Skeletal muscle satellite cell (primary cell): ENCODE measurements at regions not wholly inside any gene's neighbourhood (a gene's known extent, or its start where the extent isn't known, plus 50 kb on each side); places are given as distances from the start of the nearest gene placed in this dataset.

Experiments
- H3K27me3 ChIP-seq: 2 replicates; pipeline ENCODE4 v1.7.0; 2013; ENCODE audit warnings: low read length; ENCODE audit not compliant: control insufficient read depth, insufficient read depth
- H3K36me3 ChIP-seq: 2 replicates; pipeline ENCODE4 v1.7.0; 2013; ENCODE audit warnings: mild to moderate bottlenecking, control low read depth, low read length; ENCODE audit not compliant: insufficient read depth
- H3K4me1 ChIP-seq: 2 replicates; pipeline ENCODE4 v1.7.0; 2013; ENCODE audit warnings: low read length; ENCODE audit not compliant: control insufficient read depth, insufficient read depth
- H3K4me2 ChIP-seq: 2 replicates; pipeline ENCODE4 v1.7.0; 2013; ENCODE audit warnings: mild to moderate bottlenecking, low read length
- H3K4me3 ChIP-seq: 2 replicates; pipeline ENCODE4 v1.7.0; 2013; ENCODE audit warnings: low read length
- H3K9ac ChIP-seq: 2 replicates; pipeline ENCODE4 v1.7.0; 2013; ENCODE audit warnings: mild to moderate bottlenecking, low read depth, low read length, moderate library complexity
- H3K9me3 ChIP-seq: replicated peaks from 2 replicates; pipeline ENCODE4 v1.7.0; 2013; ENCODE audit warnings: mild to moderate bottlenecking, control low read depth, low read length

- Histone ChIP-seq H3K9ac (no peak overlapping the region), H3K36me3 (no peaks in the 10 kb centered on the region), H3K4me2 (no peak overlapping the region), H3K9me3 (no peaks in the 10 kb centered on the region), H3K4me3 (no peak overlapping the region), H3K4me1 (no peaks in the 10 kb centered on the region), H3K27me3 (no peaks in the 10 kb centered on the region)
Observed at GRCh38 chr4:100674976-100675375, 157.2 kb upstream of the EMCN start.

GRCh38 chr4:100657187-100657586 lies 139.4 kb upstream of the EMCN start:
- H3K9ac ChIP-seq: no peak overlapping the region
- H3K27me3 ChIP-seq: no peaks in the 10 kb centered on the region
- no peaks in the 10 kb centered on the region for H3K4me1 ChIP-seq
- no peaks in the 10 kb centered on the region for H3K36me3 ChIP-seq
- no peaks in the 10 kb centered on the region for H3K9me3 ChIP-seq
- H3K4me2 ChIP-seq: no peak overlapping the region
- no peak overlapping the region for H3K4me3 ChIP-seq

DNA sequence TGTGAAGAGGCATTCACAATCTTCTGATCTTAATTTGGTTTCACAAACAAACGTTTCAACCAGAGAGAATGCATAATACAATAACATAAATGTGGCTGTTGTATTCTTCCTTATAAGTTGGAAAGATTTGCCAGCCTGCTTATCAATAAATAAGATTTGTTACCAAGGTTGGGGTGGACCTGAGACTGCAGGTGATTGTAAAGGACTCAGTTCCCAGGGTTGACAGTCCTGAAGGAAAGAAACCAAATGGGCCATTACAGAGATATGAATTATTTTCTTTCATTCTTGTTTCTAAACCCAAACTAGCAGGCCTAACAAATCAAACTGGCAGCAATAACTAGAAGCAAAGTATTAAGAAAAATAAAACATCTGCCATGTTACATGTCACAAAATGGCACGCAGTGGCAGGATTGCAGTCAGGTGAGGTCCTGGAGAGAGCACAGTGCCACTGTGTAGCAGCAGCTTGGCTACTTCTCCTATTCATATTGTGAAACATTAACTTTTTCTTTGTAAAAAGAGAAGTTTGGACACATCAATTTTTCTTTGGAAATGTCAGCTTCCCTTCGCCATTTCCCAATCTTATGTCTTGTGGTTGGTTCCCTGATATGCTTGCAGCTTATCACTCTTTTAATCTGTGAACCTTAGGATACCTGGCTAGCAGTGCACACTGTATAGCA lies 133.8 kb upstream of the EMCN start:
- no peak overlapping the region for H3K4me2 ChIP-seq
- H3K27me3 ChIP-seq: no peaks in the 10 kb centered on the region
- no peaks in the 10 kb centered on the region for H3K36me3 ChIP-seq
- no peak overlapping the region for H3K9ac ChIP-seq
- no peaks in the 10 kb centered on the region for H3K9me3 ChIP-seq
- no peaks in the 10 kb centered on the region for H3K4me1 ChIP-seq
- H3K4me3 ChIP-seq: no peak overlapping the region

DNA sequence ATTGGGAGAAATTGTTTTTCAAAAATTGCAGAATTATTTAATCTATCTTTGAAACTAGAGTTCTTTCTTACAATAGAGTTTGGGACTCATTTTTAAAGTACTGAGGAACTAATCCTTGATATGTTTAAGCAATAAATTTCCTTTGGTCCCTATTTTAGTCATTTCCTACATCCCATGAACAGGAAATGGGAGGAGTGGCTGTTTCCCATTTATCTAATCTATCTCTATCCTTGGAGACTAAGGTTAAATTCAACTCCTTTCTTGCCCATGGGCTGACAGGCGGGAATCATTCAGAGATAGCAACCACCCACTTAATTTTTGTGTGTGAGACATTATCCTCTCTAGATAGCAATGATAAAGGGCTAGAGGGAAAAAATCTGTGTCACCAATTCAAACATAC lies 131.6 kb upstream of the EMCN start:
- Histone ChIP-seq H3K9ac (no peak overlapping the region), H3K4me1 (no peaks in the 10 kb centered on the region), H3K36me3 (no peaks in the 10 kb centered on the region), H3K27me3 (no peaks in the 10 kb centered on the region), H3K4me2 (no peak overlapping the region), H3K9me3 (no peaks in the 10 kb centered on the region), H3K4me3 (no peak overlapping the region)

DNA sequence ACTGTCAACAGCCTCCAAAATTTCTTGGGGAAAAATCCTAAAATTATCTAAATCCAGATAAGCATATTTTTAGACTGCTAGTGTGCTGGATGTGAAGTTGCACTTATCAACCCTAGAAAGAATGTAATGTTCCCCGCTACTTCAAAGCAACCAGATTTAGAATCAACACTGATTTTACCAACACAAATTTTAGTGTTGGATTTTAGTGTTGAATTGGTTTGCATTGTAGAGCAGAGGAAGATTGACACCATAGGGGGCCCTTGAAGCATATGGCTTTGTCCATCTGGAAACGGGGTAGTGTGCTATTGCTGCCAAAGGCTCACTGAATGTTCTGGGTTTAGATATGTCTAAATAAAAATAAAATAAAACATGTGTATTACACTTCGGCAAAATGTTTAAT lies 126.3 kb upstream of the EMCN start:
- Histone ChIP-seq H3K4me1 (no peaks in the 10 kb centered on the region), H3K9me3 (no peaks in the 10 kb centered on the region), H3K36me3 (no peaks in the 10 kb centered on the region)

DNA sequence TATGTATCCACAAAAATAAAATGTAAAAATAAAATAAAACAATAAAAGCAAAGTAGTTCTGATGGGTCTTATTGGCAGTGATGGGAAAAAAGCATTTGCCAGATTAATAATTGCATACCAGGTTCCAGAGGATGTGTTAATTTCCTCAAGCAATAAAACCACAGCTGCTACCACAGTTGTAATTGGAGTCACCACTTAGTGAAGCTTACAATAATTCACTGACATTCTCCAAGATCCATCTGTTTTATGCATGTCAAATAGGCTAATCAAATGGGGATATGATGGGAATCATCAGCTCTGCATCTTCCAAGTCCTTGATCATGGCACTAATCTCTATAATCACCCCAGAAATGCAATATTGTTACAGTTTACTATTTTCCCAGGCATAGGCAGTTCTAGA lies 123.5 kb upstream of the EMCN start:
- Histone ChIP-seq H3K4me1 (no peaks in the 10 kb centered on the region), H3K9ac (no peak overlapping the region), H3K4me2 (no peak overlapping the region), H3K4me3 (no peak overlapping the region), H3K9me3 (no peaks in the 10 kb centered on the region), H3K36me3 (no peaks in the 10 kb centered on the region), H3K27me3 (no peaks in the 10 kb centered on the region)

More for the DNA sequence above, 126.3 kb upstream of the EMCN start:
- Histone ChIP-seq H3K4me3 (no peak overlapping the region), H3K4me2 (no peak overlapping the region), H3K27me3 (no peaks in the 10 kb centered on the region), H3K9ac (no peak overlapping the region)

GRCh38 chr4:100635899-100636298 lies 118.1 kb upstream of the EMCN start:
- H3K4me3 ChIP-seq: no peak overlapping the region
- no peaks in the 10 kb centered on the region for H3K4me1 ChIP-seq
- no peaks in the 10 kb centered on the region for H3K36me3 ChIP-seq
- H3K9ac ChIP-seq: no peak overlapping the region
- H3K9me3 ChIP-seq: no peaks in the 10 kb centered on the region
- H3K4me2 ChIP-seq: no peak overlapping the region
- no peaks in the 10 kb centered on the region for H3K27me3 ChIP-seq

GRCh38 chr4:100633269-100633668 lies 115.4 kb upstream of the EMCN start:
- Histone ChIP-seq H3K4me1 (no peaks in the 10 kb centered on the region), H3K4me2 (no peak overlapping the region), H3K9me3 (no peaks in the 10 kb centered on the region), H3K27me3 (no peaks in the 10 kb centered on the region), H3K4me3 (no peak overlapping the region), H3K36me3 (no peaks in the 10 kb centered on the region), H3K9ac (no peak overlapping the region)

GRCh38 chr4:100632163-100632562 lies 114.3 kb upstream of the EMCN start:
- Histone ChIP-seq H3K27me3 (no peaks in the 10 kb centered on the region), H3K9ac (no peak overlapping the region), H3K4me3 (no peak overlapping the region), H3K4me1 (no peaks in the 10 kb centered on the region), H3K9me3 (no peaks in the 10 kb centered on the region), H3K36me3 (no peaks in the 10 kb centered on the region), H3K4me2 (no peak overlapping the region)

DNA sequence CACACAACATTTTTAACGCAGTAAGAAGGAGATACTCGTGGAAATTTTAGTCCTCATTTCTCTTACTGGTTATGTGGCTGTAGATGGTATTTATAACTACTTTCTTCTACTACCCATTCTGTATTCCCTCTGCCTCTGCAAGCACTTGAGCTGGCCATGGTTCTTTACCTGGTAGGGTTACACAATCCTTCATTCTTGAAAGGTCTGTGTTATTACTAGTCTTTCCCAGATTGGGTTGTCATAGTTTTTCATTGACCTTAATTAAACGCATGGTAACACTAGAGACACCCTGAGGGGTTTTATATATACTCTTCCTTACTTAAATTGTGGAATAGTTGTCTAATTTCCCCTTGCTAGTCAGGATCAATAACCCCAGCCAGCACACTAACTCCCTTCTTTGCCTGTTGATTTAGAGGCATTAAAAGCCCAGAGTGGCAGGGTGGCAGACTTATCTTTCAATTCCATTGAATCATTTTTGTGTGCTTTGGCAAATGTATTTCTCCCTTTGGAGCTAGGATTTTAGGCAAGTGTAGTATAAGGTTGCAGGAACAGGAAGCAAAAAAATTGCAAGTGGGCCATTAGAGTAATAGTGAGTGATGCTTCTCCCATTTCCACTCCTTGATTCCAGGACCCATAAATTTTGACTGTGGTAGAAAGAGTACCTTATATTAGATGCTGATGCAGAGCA lies 113.6 kb upstream of the EMCN start:
- H3K36me3 ChIP-seq: no peaks in the 10 kb centered on the region
- H3K27me3 ChIP-seq: no peaks in the 10 kb centered on the region
- H3K4me2 ChIP-seq: no peak overlapping the region
- H3K9ac ChIP-seq: no peak overlapping the region
- no peaks in the 10 kb centered on the region for H3K9me3 ChIP-seq
- H3K4me1 ChIP-seq: no peaks in the 10 kb centered on the region
- no peak overlapping the region for H3K4me3 ChIP-seq

GRCh38 chr4:100630341-100630740 lies 112.5 kb upstream of the EMCN start:
- Histone ChIP-seq H3K4me2 (no peak overlapping the region), H3K27me3 (no peaks in the 10 kb centered on the region), H3K9me3 (no peaks in the 10 kb centered on the region), H3K4me1 (no peaks in the 10 kb centered on the region), H3K36me3 (no peaks in the 10 kb centered on the region), H3K9ac (no peak overlapping the region), H3K4me3 (no peak overlapping the region)

DNA sequence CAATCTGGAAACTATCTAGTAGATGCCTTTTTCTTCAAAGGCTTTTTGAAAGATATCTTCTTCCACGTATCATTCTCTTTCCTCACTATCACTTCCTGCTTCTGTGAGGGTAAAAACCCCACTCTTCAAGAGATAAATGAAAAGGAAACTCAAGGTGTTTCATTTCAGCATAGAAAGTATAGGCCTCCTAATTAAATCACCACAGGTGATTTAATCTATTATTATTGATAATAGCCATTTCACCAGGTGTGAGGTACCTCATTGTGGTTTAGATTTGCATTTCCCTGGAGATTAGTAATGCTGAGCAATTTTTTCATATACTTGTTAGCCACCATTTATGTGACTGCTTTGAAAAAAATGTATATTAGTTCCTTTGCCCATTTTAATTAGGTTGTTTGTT lies 92.0 kb upstream of the EMCN start:
- Histone ChIP-seq H3K4me1 (no peaks in the 10 kb centered on the region), H3K27me3 (no peaks in the 10 kb centered on the region), H3K4me2 (no peak overlapping the region), H3K9ac (no peak overlapping the region), H3K9me3 (no peaks in the 10 kb centered on the region), H3K4me3 (no peak overlapping the region), H3K36me3 (no peaks in the 10 kb centered on the region)
